22Rv1 (cell line): ENCODE measurements at regions not wholly inside any gene's neighbourhood (a gene's known extent, or its start where the extent isn't known, plus 50 kb on each side); places are given as distances from the start of the nearest gene placed in this dataset.

Experiments
- CTCF ChIP-seq: fragments of 450-650 bp; IDR thresholded peaks from 2 replicates; pipeline ENCODE4 v1.5.1; 2017; ENCODE audit warnings: mild to moderate bottlenecking
- ZFX ChIP-seq: fragments of 450-650 bp; IDR thresholded peaks from 2 replicates; pipeline ENCODE4 v1.6.1; 2017; ENCODE audit warnings: antibody characterized with exemption, borderline replicate concordance

- TF ChIP-seq CTCF = no peak
- TF ChIP-seq ZFX = no peak
These were observed 113.8 kb upstream of the ARSJ start for GRCh38 chr4:114093221-114093715.
